ENCODE measurements at regions not wholly inside any gene's neighbourhood (a gene's known extent, or its start where the extent isn't known, plus 50 kb on each side); places are given as distances from the start of the nearest gene placed in this dataset.
"Not testable (repeated sequence)": the region's sequence is repeated elsewhere in the genome, so short reads cannot be mapped to it uniquely, and the experiment has no call there.

- no peak for DNase-seq
- H3K27me3 Mint-ChIP-seq (ENCODE audit: low read depth, poor library complexity): peaks cover 4% of the 10 kb centered on the region
- TF ChIP-seq CTCF (IDR thresholded peaks at IDR 0.05): no peak
- no peak overlapping the region for H3K27ac Mint-ChIP-seq
- H3K9me3 Mint-ChIP-seq: peaks cover 25% of the 10 kb centered on the region
- peaks cover 33% of the 10 kb centered on the region for H3K4me1 Mint-ChIP-seq
- no peak overlapping the region for H3K4me3 Mint-ChIP-seq
- H3K36me3 Mint-ChIP-seq (ENCODE audit: low read depth): peaks cover 30% of the 10 kb centered on the region
These were observed 129.7 kb downstream of the IGLL1 start for GRCh38 chr22:23450434-23450795.

GRCh38 chr22:23449748-23450433 lies 130.2 kb downstream of the IGLL1 start:
- H3K4me3 Mint-ChIP-seq; H3K27ac Mint-ChIP-seq; DNase-seq; H3K27me3 Mint-ChIP-seq (ENCODE audit: low read depth, poor library complexity): not testable (repeated sequence)
- H3K4me1 Mint-ChIP-seq: peaks cover 31% of the 10 kb centered on the region
- peaks cover 31% of the 10 kb centered on the region for H3K9me3 Mint-ChIP-seq
- peaks cover 33% of the 10 kb centered on the region for H3K36me3 Mint-ChIP-seq (ENCODE audit: low read depth)

GRCh38 chr22:23448499-23449288 lies 131.4 kb downstream of the IGLL1 start:
- Mint-ChIP-seq H3K9me3 (peaks cover 40% of the 10 kb centered on the region), H3K4me1 (peaks cover 21% of the 10 kb centered on the region), H3K36me3 (ENCODE audit: low read depth) (peaks cover 41% of the 10 kb centered on the region)
- DNase-seq; H3K27ac Mint-ChIP-seq; H3K27me3 Mint-ChIP-seq (ENCODE audit: low read depth, poor library complexity); H3K4me3 Mint-ChIP-seq: not testable (repeated sequence)

- peaks cover 59% of the 10 kb centered on the region for H3K36me3 Mint-ChIP-seq (ENCODE audit: low read depth)
- DNase-seq: no peak
- peaks cover 9% of the 10 kb centered on the region for H3K27me3 Mint-ChIP-seq (ENCODE audit: low read depth, poor library complexity)
- peaks cover 59% of the 10 kb centered on the region for H3K9me3 Mint-ChIP-seq
- H3K4me3 Mint-ChIP-seq: no peak overlapping the region
- TF ChIP-seq CTCF (IDR thresholded peaks at IDR 0.05): no peak
- H3K4me1 Mint-ChIP-seq: peaks cover 5% of the 10 kb centered on the region
- H3K27ac Mint-ChIP-seq: no peak overlapping the region
These were observed 133.2 kb downstream of the IGLL1 start for GRCh38 chr22:23446796-23447350.

GRCh38 chr22:23446194-23446593 lies 133.9 kb downstream of the IGLL1 start:
- H3K9me3 Mint-ChIP-seq: peaks cover 63% of the 10 kb centered on the region
- peaks cover 63% of the 10 kb centered on the region for H3K36me3 Mint-ChIP-seq (ENCODE audit: low read depth)
- not testable (repeated sequence) for H3K27me3 Mint-ChIP-seq (ENCODE audit: low read depth, poor library complexity); H3K4me1 Mint-ChIP-seq; H3K27ac Mint-ChIP-seq; H3K4me3 Mint-ChIP-seq; DNase-seq

GRCh38 chr22:23443905-23444304 lies 136.2 kb downstream of the IGLL1 start:
- not testable (repeated sequence) for H3K27ac Mint-ChIP-seq, H3K4me1 Mint-ChIP-seq

GRCh38 chr22:23439581-23439980 lies 140.5 kb downstream of the IGLL1 start:
- H3K36me3 Mint-ChIP-seq (ENCODE audit: low read depth): peaks cover 60% of the 10 kb centered on the region
- H3K27me3 Mint-ChIP-seq (ENCODE audit: low read depth, poor library complexity); H3K27ac Mint-ChIP-seq: not testable (repeated sequence)

More at GRCh38 chr22:23443905-23444304, 136.2 kb downstream of the IGLL1 start:
- Mint-ChIP-seq H3K36me3 (ENCODE audit: low read depth) (peaks cover 77% of the 10 kb centered on the region), H3K9me3 (peaks cover 78% of the 10 kb centered on the region)
- not testable (repeated sequence) for H3K27me3 Mint-ChIP-seq (ENCODE audit: low read depth, poor library complexity); H3K4me3 Mint-ChIP-seq; DNase-seq

GRCh38 chr22:23438216-23438615 lies 141.9 kb downstream of the IGLL1 start:
- no peak for DNase-seq
- no peak overlapping the region for H3K4me3 Mint-ChIP-seq

More at GRCh38 chr22:23439581-23439980, 140.5 kb downstream of the IGLL1 start:
- H3K9me3 Mint-ChIP-seq: peaks cover 61% of the 10 kb centered on the region
- not testable (repeated sequence) for DNase-seq, H3K4me3 Mint-ChIP-seq
- H3K4me1 Mint-ChIP-seq: peaks cover 31% of the 10 kb centered on the region

More at GRCh38 chr22:23438216-23438615, 141.9 kb downstream of the IGLL1 start:
- peak overlapping the region; percentile 73 for H3K27ac Mint-ChIP-seq
- peaks cover 44% of the 10 kb centered on the region for H3K4me1 Mint-ChIP-seq
- peaks cover 49% of the 10 kb centered on the region for H3K9me3 Mint-ChIP-seq
- H3K36me3 Mint-ChIP-seq (ENCODE audit: low read depth): peaks cover 48% of the 10 kb centered on the region
- no peak for TF ChIP-seq CTCF (IDR thresholded peaks at IDR 0.05)
- H3K27me3 Mint-ChIP-seq (ENCODE audit: low read depth, poor library complexity): no peaks in the 10 kb centered on the region
